HCT116 (cell line): ENCODE measurements at regions not wholly inside any gene's neighbourhood (a gene's known extent, or its start where the extent isn't known, plus 50 kb on each side); places are given as distances from the start of the nearest gene placed in this dataset.

ENCODE experiments used
- ATAC-seq: fragments of 200-7000 bp; cut with Tn5 transposase; 2 replicates; pipeline ENCODE4 v1.9.1; 2020; ENCODE audit warnings: mild to moderate bottlenecking, moderate library complexity
- BruUV-seq: library from RNA; stranded (reverse); fragments of 400-500 nt; replicated peaks from 2 replicates; lab custom pipeline; 2021; lab: Mats Ljungman, UMichigan
- CTCF ChIA-PET: fragments of 300-600 bp; sonication (Branson Sonifier 250); formaldehyde crosslinking; loops from one replicate; lab custom pipeline; 2021; ENCODE audit warnings: antibody characterized with exemption; lab: Charles Lee
- POLR2A ChIA-PET: fragments of 300-600, 350-600 bp; sonication (Branson Sonifier 250); formaldehyde crosslinking; loops from one replicate; lab custom pipeline; 2021; ENCODE audit warnings: antibody characterized with exemption; lab: Charles Lee
- RAD21 ChIA-PET, 2 experiments: fragments of 300-600 bp; sonication (Branson Sonifier 250); formaldehyde crosslinking; loops; one replicate each; lab custom pipeline; 2023; ENCODE audit warnings: low total read pairs in 2 of 2; ENCODE audit not compliant: uncharacterized antibody in 2 of 2, unreplicated experiment in 2 of 2, low non-redundant PET in 1 of 2; lab: Charles Lee
- DNase-seq: peaks from one replicate; pipeline ENCODE4 v3.0.0-alpha.2; 2010; ENCODE audit warnings: low read depth, low spot score
- H2AFZ ChIP-seq: fragments of 200-600 bp; shearing (Covaris generic), sonication (generic); 2 replicates; pipeline ENCODE4 v1.6.1; 2017; ENCODE audit warnings: low read depth, mixed run types, mixed read lengths, antibody characterized with exemption, low read length; ENCODE audit not compliant: poor library complexity, severe bottlenecking
- H3K27ac ChIP-seq: 2 replicates; pipeline ENCODE4 v1.5.1; 2012; ENCODE audit warnings: low read depth, low read length
- H3K27me3 ChIP-seq: fragments of 200-600 bp; sonication (generic); 2 replicates; pipeline ENCODE4 v1.6.1; 2016; ENCODE audit warnings: mixed run types, low read length, mixed read lengths; ENCODE audit not compliant: insufficient read depth
- H3K36me3 ChIP-seq, 2 experiments: fragments of 200-500 bp in 1 of 2; fragments of 200-600 bp in 1 of 2; sonication (Bioruptor generic) in 1 of 2; sonication (generic) in 1 of 2; 2 replicates each; pipeline versions ENCODE4 v1.5.1 to v1.6.1; 2014 to 2016; ENCODE audit warnings: low read length in 2 of 2, inconsistent platforms in 1 of 2, mixed read lengths in 1 of 2, mixed run types in 1 of 2; ENCODE audit not compliant: insufficient read depth in 2 of 2, control insufficient read depth in 1 of 2
- H3K4me1 ChIP-seq, 2 experiments: fragments of 200-600 bp in 1 of 2; sonication (generic) in 1 of 2; 2 replicates each; pipeline versions ENCODE4 v1.5.1 to v1.6.1; 2012 to 2017; ENCODE audit warnings: low read length in 2 of 2, inconsistent platforms in 1 of 2, mild to moderate bottlenecking in 1 of 2, mixed read lengths in 1 of 2, mixed run types in 1 of 2, moderate library complexity in 1 of 2; ENCODE audit not compliant: insufficient read depth in 2 of 2, control insufficient read depth in 1 of 2
- H3K4me2 ChIP-seq: fragments of 200-600 bp; sonication (generic); 2 replicates; pipeline ENCODE4 v1.6.1; 2017; ENCODE audit warnings: mixed run types, low read length, mixed read lengths
- H3K4me3 ChIP-seq, 2 experiments: fragments of 200-600 bp in 1 of 2; sonication (generic) in 1 of 2; replicated peaks in 1 of 2; 2 replicates each; pipeline ENCODE4 v1.5.1; 2011 to 2016; ENCODE audit warnings: low read length in 2 of 2, control low read depth in 1 of 2, low read depth in 1 of 2, mild to moderate bottlenecking in 1 of 2, mixed read lengths in 1 of 2, mixed run types in 1 of 2
- H3K79me2 ChIP-seq: fragments of 200-600 bp; sonication (generic); 2 replicates; pipeline ENCODE4 v1.6.1; 2017; ENCODE audit warnings: mild to moderate bottlenecking, mixed run types, low read length, moderate library complexity, mixed read lengths; ENCODE audit not compliant: insufficient read depth
- H3K9ac ChIP-seq: fragments of 200-600 bp; sonication (generic); 2 replicates; pipeline ENCODE4 v1.6.1; 2016; ENCODE audit warnings: low read length, mixed read lengths
- H3K9me2 ChIP-seq: fragments of 200-600 bp; sonication (generic), shearing (Covaris generic); 2 replicates; pipeline ENCODE4 v1.6.1; 2017; ENCODE audit warnings: mixed run types, mild to moderate bottlenecking, moderate library complexity; ENCODE audit not compliant: insufficient read depth
- H3K9me3 ChIP-seq, 2 experiments: fragments of 200-500 bp in 1 of 2; fragments of 200-600 bp in 1 of 2; sonication (Bioruptor generic) in 1 of 2; sonication (generic) in 1 of 2; 2 replicates each; pipeline ENCODE4 v1.6.1; 2014 to 2017; ENCODE audit warnings: low read length in 2 of 2, mixed read lengths in 2 of 2, inconsistent platforms in 1 of 2, low read depth in 1 of 2, mild to moderate bottlenecking in 1 of 2, mixed run types in 1 of 2, moderate library complexity in 1 of 2; ENCODE audit not compliant: control insufficient read depth in 1 of 2, insufficient read depth in 1 of 2
- H4K20me1 ChIP-seq: fragments of 200-600 bp; sonication (generic), shearing (Covaris generic); 2 replicates; pipeline ENCODE4 v1.6.1; 2017; ENCODE audit warnings: mixed run types, mild to moderate bottlenecking, moderate library complexity; ENCODE audit not compliant: insufficient read depth
- CBX3 ChIP-seq: IDR thresholded peaks from 2 replicates; pipeline ENCODE4 v1.6.1; 2012; ENCODE audit warnings: low read depth
- CEBPB ChIP-seq: IDR thresholded peaks from 2 replicates; pipeline ENCODE4 v1.6.1; 2012; ENCODE audit warnings: low read depth
- EGR1 ChIP-seq: IDR thresholded peaks from 2 replicates; pipeline ENCODE4 v1.6.1; 2012; ENCODE audit warnings: low read depth
- ELF1 ChIP-seq: IDR thresholded peaks from 2 replicates; pipeline ENCODE4 v1.6.1; 2012; ENCODE audit warnings: low read depth, borderline replicate concordance
- EZH2 ChIP-seq: fragments of 200-600 bp; sonication (generic); IDR thresholded peaks from 2 replicates; pipeline ENCODE4 v1.6.1; 2017; ENCODE audit warnings: antibody characterized with exemption, mixed run types
- POLR2AphosphoS5 ChIP-seq: IDR thresholded peaks from 2 replicates; pipeline ENCODE4 v1.6.1; 2011; ENCODE audit warnings: mild to moderate bottlenecking, low read depth, low read length, moderate library complexity
- RAD21 ChIP-seq: IDR thresholded peaks from 2 replicates; pipeline ENCODE4 v1.6.1; 2012; ENCODE audit warnings: low read depth, mild to moderate bottlenecking
- SRF ChIP-seq: IDR thresholded peaks from 2 replicates; pipeline ENCODE4 v1.6.1; 2012; ENCODE audit warnings: low read depth
- intact Hi-C: fragments of 100-400 bp; cut with micrococcal nuclease; formaldehyde crosslinking; loops from 2 replicates; pipeline ENCODE4 v1.10.0; 2022
- TF ChIP-seq, protein P1 (sequence below): IDR thresholded peaks from 2 replicates; pipeline ENCODE4 v1.6.1; 2012; ENCODE audit warnings: low read depth
- TF ChIP-seq, protein P2 (sequence below), 3 experiments: fragments of 200-600 bp in 1 of 3; sonication (generic) in 1 of 3; IDR thresholded peaks in 2 of 3; conservative IDR thresholded peaks in 1 of 3; 2 replicates each; pipeline ENCODE4 v1.5.1; 2012 to 2017; ENCODE audit warnings: low read depth in 2 of 3, low read length in 2 of 3, antibody characterized with exemption in 1 of 3, borderline replicate concordance in 1 of 3, control low read depth in 1 of 3, mild to moderate bottlenecking in 1 of 3, mixed read lengths in 1 of 3, mixed run types in 1 of 3, moderate library complexity in 1 of 3; ENCODE audit not compliant: insufficient read depth in 1 of 3

DNA sequence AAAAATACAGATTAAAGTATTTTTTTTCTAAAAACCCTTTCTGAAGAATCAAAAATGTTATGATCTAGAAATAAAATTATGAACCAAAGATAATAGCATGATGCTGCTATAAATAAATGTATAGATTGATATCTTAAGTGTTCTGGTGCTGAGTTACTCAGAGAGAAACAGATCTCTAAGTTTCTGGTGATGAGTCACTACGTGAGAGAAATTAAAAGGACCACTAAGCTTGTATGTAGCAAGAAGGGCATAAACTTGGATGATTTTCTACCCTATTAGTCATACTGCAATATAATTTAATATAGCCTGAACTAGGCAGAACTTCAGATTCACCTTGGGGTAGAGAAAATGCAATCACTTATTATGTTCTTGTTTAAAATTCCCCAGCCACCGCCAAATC, 514.8 kb downstream of the AMY1C start:
- intact Hi-C loops = no loop called here
- POLR2A ChIA-PET = no interaction called here
- TF ChIP-seq CEBPB (no peak), ELF1 (no peak), EGR1 (no peak), CBX3 (no peak), EZH2 (no peak), POLR2AphosphoS5 (no peak)
- TF ChIP-seq, protein P1, sequence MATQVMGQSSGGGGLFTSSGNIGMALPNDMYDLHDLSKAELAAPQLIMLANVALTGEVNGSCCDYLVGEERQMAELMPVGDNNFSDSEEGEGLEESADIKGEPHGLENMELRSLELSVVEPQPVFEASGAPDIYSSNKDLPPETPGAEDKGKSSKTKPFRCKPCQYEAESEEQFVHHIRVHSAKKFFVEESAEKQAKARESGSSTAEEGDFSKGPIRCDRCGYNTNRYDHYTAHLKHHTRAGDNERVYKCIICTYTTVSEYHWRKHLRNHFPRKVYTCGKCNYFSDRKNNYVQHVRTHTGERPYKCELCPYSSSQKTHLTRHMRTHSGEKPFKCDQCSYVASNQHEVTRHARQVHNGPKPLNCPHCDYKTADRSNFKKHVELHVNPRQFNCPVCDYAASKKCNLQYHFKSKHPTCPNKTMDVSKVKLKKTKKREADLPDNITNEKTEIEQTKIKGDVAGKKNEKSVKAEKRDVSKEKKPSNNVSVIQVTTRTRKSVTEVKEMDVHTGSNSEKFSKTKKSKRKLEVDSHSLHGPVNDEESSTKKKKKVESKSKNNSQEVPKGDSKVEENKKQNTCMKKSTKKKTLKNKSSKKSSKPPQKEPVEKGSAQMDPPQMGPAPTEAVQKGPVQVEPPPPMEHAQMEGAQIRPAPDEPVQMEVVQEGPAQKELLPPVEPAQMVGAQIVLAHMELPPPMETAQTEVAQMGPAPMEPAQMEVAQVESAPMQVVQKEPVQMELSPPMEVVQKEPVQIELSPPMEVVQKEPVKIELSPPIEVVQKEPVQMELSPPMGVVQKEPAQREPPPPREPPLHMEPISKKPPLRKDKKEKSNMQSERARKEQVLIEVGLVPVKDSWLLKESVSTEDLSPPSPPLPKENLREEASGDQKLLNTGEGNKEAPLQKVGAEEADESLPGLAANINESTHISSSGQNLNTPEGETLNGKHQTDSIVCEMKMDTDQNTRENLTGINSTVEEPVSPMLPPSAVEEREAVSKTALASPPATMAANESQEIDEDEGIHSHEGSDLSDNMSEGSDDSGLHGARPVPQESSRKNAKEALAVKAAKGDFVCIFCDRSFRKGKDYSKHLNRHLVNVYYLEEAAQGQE = no peak
- DNase-seq (no peak), ATAC-seq (no peak)
- Histone ChIP-seq H3K4me1 (no peaks in the 10 kb centered on the region), H3K27me3 (no peaks in the 10 kb centered on the region), H2AFZ (no peak overlapping the region), H3K4me3 (no peak overlapping the region), H3K27ac (no peak overlapping the region), H3K9me2 (no peaks in the 10 kb centered on the region), H3K9ac (no peak overlapping the region), H3K79me2 (no peaks in the 10 kb centered on the region), H3K36me3 (no peaks in the 10 kb centered on the region), H4K20me1 (no peaks in the 10 kb centered on the region), H3K9me3 (peaks cover 0 to 18% of the 10 kb centered on the region in 2 experiments; a peak in 2 of 4 replicates), H3K4me2 (no peak overlapping the region)
- RAD21 ChIA-PET = no interaction called here
- CTCF ChIA-PET = no interaction called here
- BruUV-seq = no TSS peak

DNA sequence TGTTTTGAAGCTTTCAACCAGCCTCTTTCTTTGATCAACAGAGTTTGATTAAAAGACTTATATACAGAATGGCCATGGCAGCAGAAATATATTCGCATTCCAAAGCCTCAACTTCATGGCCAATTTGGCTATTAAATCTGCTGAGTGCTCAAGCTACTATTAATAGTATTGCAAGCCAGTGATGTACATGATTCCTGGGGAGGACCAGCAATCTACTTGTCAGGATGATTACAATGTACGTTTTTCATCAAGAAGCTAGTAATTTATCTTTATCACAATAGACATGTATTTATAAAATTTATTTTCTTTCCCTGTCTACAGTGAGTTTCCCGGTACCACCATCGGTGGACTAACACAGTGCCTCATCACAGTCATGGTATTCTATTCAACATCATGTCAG, 515.5 kb downstream of the AMY1C start:
- no peaks in the 10 kb centered on the region for H3K36me3 ChIP-seq
- H2AFZ ChIP-seq = no peak overlapping the region
- H3K4me3 ChIP-seq = no peak overlapping the region
- DNase-seq (no peak), ATAC-seq (no peak)
- no peaks in the 10 kb centered on the region for H3K79me2 ChIP-seq
- no peak overlapping the region for H3K4me2 ChIP-seq
- POLR2A ChIA-PET = no interaction called here
- H3K9me2 ChIP-seq = no peaks in the 10 kb centered on the region
- CTCF ChIA-PET = no interaction called here
- H3K4me1 ChIP-seq = no peaks in the 10 kb centered on the region
- peaks cover 0 to 13% of the 10 kb centered on the region in 2 experiments; a peak in 2 of 4 replicates for H3K9me3 ChIP-seq
- H3K9ac ChIP-seq = no peak overlapping the region
- H4K20me1 ChIP-seq = no peaks in the 10 kb centered on the region
- intact Hi-C loops = no loop called here
- RAD21 ChIA-PET = no interaction called here
- H3K27me3 ChIP-seq = no peaks in the 10 kb centered on the region
- no peak overlapping the region for H3K27ac ChIP-seq
- BruUV-seq = no TSS peak
- TF ChIP-seq, protein P1 = no peak
- no peak for TF ChIP-seq POLR2AphosphoS5
- TF ChIP-seq RAD21 = no peak
- TF ChIP-seq CEBPB = no peak
- TF ChIP-seq, protein P2, sequence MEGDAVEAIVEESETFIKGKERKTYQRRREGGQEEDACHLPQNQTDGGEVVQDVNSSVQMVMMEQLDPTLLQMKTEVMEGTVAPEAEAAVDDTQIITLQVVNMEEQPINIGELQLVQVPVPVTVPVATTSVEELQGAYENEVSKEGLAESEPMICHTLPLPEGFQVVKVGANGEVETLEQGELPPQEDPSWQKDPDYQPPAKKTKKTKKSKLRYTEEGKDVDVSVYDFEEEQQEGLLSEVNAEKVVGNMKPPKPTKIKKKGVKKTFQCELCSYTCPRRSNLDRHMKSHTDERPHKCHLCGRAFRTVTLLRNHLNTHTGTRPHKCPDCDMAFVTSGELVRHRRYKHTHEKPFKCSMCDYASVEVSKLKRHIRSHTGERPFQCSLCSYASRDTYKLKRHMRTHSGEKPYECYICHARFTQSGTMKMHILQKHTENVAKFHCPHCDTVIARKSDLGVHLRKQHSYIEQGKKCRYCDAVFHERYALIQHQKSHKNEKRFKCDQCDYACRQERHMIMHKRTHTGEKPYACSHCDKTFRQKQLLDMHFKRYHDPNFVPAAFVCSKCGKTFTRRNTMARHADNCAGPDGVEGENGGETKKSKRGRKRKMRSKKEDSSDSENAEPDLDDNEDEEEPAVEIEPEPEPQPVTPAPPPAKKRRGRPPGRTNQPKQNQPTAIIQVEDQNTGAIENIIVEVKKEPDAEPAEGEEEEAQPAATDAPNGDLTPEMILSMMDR (IDR thresholded peaks at IDR 0.05 in 2 of 3, conservative IDR thresholded peaks at IDR 0.05 in 1 of 3; ENCODE audit: borderline replicate concordance in 1 of 3, insufficient read depth in 1 of 3, low read depth in 2 of 3, low read length in 2 of 3) = no peak
- no peak for TF ChIP-seq SRF
